ENCODE measurements at regions not wholly inside any gene's neighbourhood (a gene's known extent, or its start where the extent isn't known, plus 50 kb on each side); places are given as distances from the start of the nearest gene placed in this dataset.

- DNase-seq (ENCODE audit: low spot score) = no peak
- no peaks in the 10 kb centered on the region for H3K27me3 Mint-ChIP-seq
- peaks cover 8% of the 10 kb centered on the region for H3K36me3 Mint-ChIP-seq
- H3K4me3 Mint-ChIP-seq = no peak overlapping the region
- H3K9me3 Mint-ChIP-seq = peaks cover 16% of the 10 kb centered on the region
- H3K27ac Mint-ChIP-seq = no peak overlapping the region
- ATAC-seq = no peak
- H3K4me1 Mint-ChIP-seq (ENCODE audit: low read depth in 2 of 2) = no peaks in the 10 kb centered on the region
Observed at GRCh38 chr4:137688651-137689050, 156.4 kb upstream of the PCDH18 start.

- Mint-ChIP-seq H3K4me3 (no peak overlapping the region), H3K27me3 (no peaks in the 10 kb centered on the region), H3K4me1 (ENCODE audit: low read depth in 2 of 2) (no peaks in the 10 kb centered on the region), H3K36me3 (peaks cover 8% of the 10 kb centered on the region), H3K9me3 (peaks cover 8% of the 10 kb centered on the region), H3K27ac (no peak overlapping the region)
- DNase-seq (ENCODE audit: low spot score) = no peak
- ATAC-seq = no peak
Observed at GRCh38 chr4:137685357-137685756, 153.1 kb upstream of the PCDH18 start.

GRCh38 chr4:137681081-137681480, 148.8 kb upstream of the PCDH18 start:
- Mint-ChIP-seq H3K27me3 (no peaks in the 10 kb centered on the region), H3K36me3 (no peaks in the 10 kb centered on the region), H3K4me3 (no peak overlapping the region), H3K4me1 (ENCODE audit: low read depth in 2 of 2) (no peaks in the 10 kb centered on the region), H3K9me3 (peaks cover 3% of the 10 kb centered on the region), H3K27ac (no peak overlapping the region)
- DNase-seq (ENCODE audit: low spot score) (no peak), ATAC-seq (no peak)

- no peak overlapping the region for H3K27ac Mint-ChIP-seq
- H3K4me1 Mint-ChIP-seq (ENCODE audit: low read depth in 2 of 2) = no peaks in the 10 kb centered on the region
Observed at GRCh38 chr4:137678796-137679195, 146.5 kb upstream of the PCDH18 start.

GRCh38 chr4:137677863-137678262, 145.6 kb upstream of the PCDH18 start:
- ATAC-seq (no peak), DNase-seq (ENCODE audit: low spot score) (no peak)
- H3K36me3 Mint-ChIP-seq = no peaks in the 10 kb centered on the region
- H3K9me3 Mint-ChIP-seq = peaks cover 13% of the 10 kb centered on the region
- H3K4me1 Mint-ChIP-seq (ENCODE audit: low read depth in 2 of 2) = no peaks in the 10 kb centered on the region
- no peak overlapping the region for H3K27ac Mint-ChIP-seq
- no peaks in the 10 kb centered on the region for H3K27me3 Mint-ChIP-seq
- no peak overlapping the region for H3K4me3 Mint-ChIP-seq

More at GRCh38 chr4:137678796-137679195, 146.5 kb upstream of the PCDH18 start:
- Mint-ChIP-seq H3K4me3 (no peak overlapping the region), H3K36me3 (no peaks in the 10 kb centered on the region), H3K9me3 (peaks cover 7% of the 10 kb centered on the region), H3K27me3 (no peaks in the 10 kb centered on the region)
- ATAC-seq = no peak
- DNase-seq (ENCODE audit: low spot score) = no peak

- H3K4me1 Mint-ChIP-seq (ENCODE audit: low read depth in 2 of 2) = no peaks in the 10 kb centered on the region
- H3K27me3 Mint-ChIP-seq = no peaks in the 10 kb centered on the region
- no peaks in the 10 kb centered on the region for H3K36me3 Mint-ChIP-seq
- ATAC-seq (no peak), DNase-seq (ENCODE audit: low spot score) (no peak)
- H3K9me3 Mint-ChIP-seq = peaks cover 18% of the 10 kb centered on the region
- H3K27ac Mint-ChIP-seq = no peak overlapping the region
- no peak overlapping the region for H3K4me3 Mint-ChIP-seq
Observed at GRCh38 chr4:137676357-137676998, 144.2 kb upstream of the PCDH18 start.

- Mint-ChIP-seq H3K9me3 (peaks cover 17% of the 10 kb centered on the region), H3K27me3 (no peaks in the 10 kb centered on the region), H3K4me3 (no peak overlapping the region), H3K4me1 (ENCODE audit: low read depth in 2 of 2) (no peaks in the 10 kb centered on the region), H3K36me3 (no peaks in the 10 kb centered on the region), H3K27ac (no peak overlapping the region)
- ATAC-seq (no peak), DNase-seq (ENCODE audit: low spot score) (no peak)
Observed at GRCh38 chr4:137674066-137674465, 141.8 kb upstream of the PCDH18 start.

GRCh38 chr4:137668885-137669545, 136.7 kb upstream of the PCDH18 start:
- ATAC-seq = no peak
- DNase-seq (ENCODE audit: low spot score) = no peak
- Mint-ChIP-seq H3K27me3 (no peaks in the 10 kb centered on the region), H3K27ac (no peak overlapping the region), H3K4me3 (no peak overlapping the region), H3K36me3 (no peaks in the 10 kb centered on the region), H3K4me1 (ENCODE audit: low read depth in 2 of 2) (no peaks in the 10 kb centered on the region), H3K9me3 (peaks cover 21% of the 10 kb centered on the region)

GRCh38 chr4:137664416-137664815, 132.1 kb upstream of the PCDH18 start:
- H3K27me3 Mint-ChIP-seq = no peaks in the 10 kb centered on the region
- no peaks in the 10 kb centered on the region for H3K36me3 Mint-ChIP-seq
- H3K4me3 Mint-ChIP-seq = no peak overlapping the region
- no peak overlapping the region for H3K27ac Mint-ChIP-seq
- H3K9me3 Mint-ChIP-seq = peaks cover 16% of the 10 kb centered on the region
- no peaks in the 10 kb centered on the region for H3K4me1 Mint-ChIP-seq (ENCODE audit: low read depth in 2 of 2)
- no peak for ATAC-seq
- DNase-seq (ENCODE audit: low spot score) = no peak

- H3K36me3 Mint-ChIP-seq = no peaks in the 10 kb centered on the region
- no peak for DNase-seq (ENCODE audit: low spot score)
- ATAC-seq = no peak
- no peaks in the 10 kb centered on the region for H3K4me1 Mint-ChIP-seq (ENCODE audit: low read depth in 2 of 2)
- H3K9me3 Mint-ChIP-seq = peaks cover 16% of the 10 kb centered on the region
- H3K27ac Mint-ChIP-seq = no peak overlapping the region
- no peak overlapping the region for H3K4me3 Mint-ChIP-seq
- no peaks in the 10 kb centered on the region for H3K27me3 Mint-ChIP-seq
Observed at GRCh38 chr4:137664046-137664387, 131.7 kb upstream of the PCDH18 start.

- H3K9me3 Mint-ChIP-seq = peaks cover 16% of the 10 kb centered on the region
- H3K4me1 Mint-ChIP-seq (ENCODE audit: low read depth in 2 of 2) = no peaks in the 10 kb centered on the region
- H3K27me3 Mint-ChIP-seq = no peaks in the 10 kb centered on the region
- H3K4me3 Mint-ChIP-seq = no peak overlapping the region
- no peak for DNase-seq (ENCODE audit: low spot score)
- no peak for ATAC-seq
- no peaks in the 10 kb centered on the region for H3K36me3 Mint-ChIP-seq
- H3K27ac Mint-ChIP-seq = no peak overlapping the region
Observed at GRCh38 chr4:137663251-137664045, 131.2 kb upstream of the PCDH18 start.

- Mint-ChIP-seq H3K4me3 (no peak overlapping the region), H3K27me3 (no peaks in the 10 kb centered on the region), H3K36me3 (no peaks in the 10 kb centered on the region), H3K27ac (no peak overlapping the region), H3K4me1 (ENCODE audit: low read depth in 2 of 2) (no peaks in the 10 kb centered on the region), H3K9me3 (peaks cover 22% of the 10 kb centered on the region)
- ATAC-seq (no peak), DNase-seq (ENCODE audit: low spot score) (no peak)
Observed at GRCh38 chr4:137661693-137662092, 129.4 kb upstream of the PCDH18 start.

- ATAC-seq = no peak
- no peak for DNase-seq (ENCODE audit: low spot score)
- Mint-ChIP-seq H3K4me1 (ENCODE audit: low read depth in 2 of 2) (no peaks in the 10 kb centered on the region), H3K27me3 (no peaks in the 10 kb centered on the region), H3K9me3 (peaks cover 20% of the 10 kb centered on the region), H3K36me3 (no peaks in the 10 kb centered on the region), H3K27ac (no peak overlapping the region), H3K4me3 (no peak overlapping the region)
Observed at GRCh38 chr4:137660211-137660610, 127.9 kb upstream of the PCDH18 start.

- ATAC-seq (no peak), DNase-seq (ENCODE audit: low spot score) (no peak)
- Mint-ChIP-seq H3K27ac (no peak overlapping the region), H3K9me3 (peaks cover 16% of the 10 kb centered on the region), H3K27me3 (no peaks in the 10 kb centered on the region), H3K4me1 (ENCODE audit: low read depth in 2 of 2) (no peaks in the 10 kb centered on the region), H3K36me3 (no peaks in the 10 kb centered on the region), H3K4me3 (no peak overlapping the region)
Observed at GRCh38 chr4:137659431-137659830, 127.1 kb upstream of the PCDH18 start.
